Activated CD4-positive, alpha-beta memory T cell treated with anti-CD3 and anti-CD28 coated beads for 36 hours (primary cell): ENCODE measurements at regions not wholly inside any gene's neighbourhood (a gene's known extent, or its start where the extent isn't known, plus 50 kb on each side); places are given as distances from the start of the nearest gene placed in this dataset.

Experiments
- CTCF ChIA-PET: fragments of 350-600 bp; sonication (Branson Sonifier 250); formaldehyde crosslinking; loops from one replicate; lab custom pipeline; 2021; ENCODE audit warnings: antibody characterized with exemption, inconsistent platforms; lab: Charles Lee
- POLR2A ChIA-PET: fragments of 350-600 bp; sonication (Branson Sonifier 250); formaldehyde crosslinking; loops from one replicate; lab custom pipeline; 2021; ENCODE audit warnings: antibody characterized with exemption; lab: Charles Lee
- DNase-seq: peaks from one replicate; pipeline ENCODE4 v3.0.0-alpha.2; 2020
- H3K27ac Mint-ChIP-seq: one replicate; pipeline ENCODE4 v1.8.0; 2021; ENCODE audit warnings: mixed read lengths
- H3K27me3 Mint-ChIP-seq: one replicate; pipeline ENCODE4 v1.8.0; 2021; ENCODE audit warnings: mixed read lengths
- H3K36me3 Mint-ChIP-seq: one replicate; pipeline ENCODE4 v1.8.0; 2021; ENCODE audit warnings: mixed read lengths
- H3K4me1 Mint-ChIP-seq: one replicate; pipeline ENCODE4 v1.8.0; 2021; ENCODE audit warnings: low read depth, mixed read lengths
- H3K4me3 Mint-ChIP-seq: one replicate; pipeline ENCODE4 v1.8.0; 2021; ENCODE audit warnings: mild to moderate bottlenecking, mixed read lengths
- H3K9me3 Mint-ChIP-seq: one replicate; pipeline ENCODE4 v1.8.0; 2021; ENCODE audit warnings: mixed read lengths
- intact Hi-C: fragments of 100-400 bp; cut with micrococcal nuclease; formaldehyde crosslinking; loops from one replicate; pipeline ENCODE4 v1.15.1; 2023

- peaks cover 3% of the 10 kb centered on the region for H3K4me1 Mint-ChIP-seq
- DNase-seq = no peak
- CTCF ChIA-PET = no interaction called here
- H3K36me3 Mint-ChIP-seq = no peaks in the 10 kb centered on the region
- POLR2A ChIA-PET = no interaction called here
- no peak overlapping the region for H3K27ac Mint-ChIP-seq
- H3K9me3 Mint-ChIP-seq = peaks cover under 1% of the 10 kb centered on the region
- H3K4me3 Mint-ChIP-seq = no peak overlapping the region
- peaks cover 27% of the 10 kb centered on the region for H3K27me3 Mint-ChIP-seq
- intact Hi-C loops = no loop called here
Observed at GRCh38 chr20:19859444-19859843, 101.4 kb downstream of the RIN2 start.

GRCh38 chr20:19860737-19861136 is 102.7 kb downstream of the RIN2 start:
- Mint-ChIP-seq H3K9me3 (no peaks in the 10 kb centered on the region), H3K27ac (no peak overlapping the region), H3K4me1 (peaks cover 3% of the 10 kb centered on the region), H3K4me3 (no peak overlapping the region), H3K36me3 (no peaks in the 10 kb centered on the region), H3K27me3 (peaks cover 25% of the 10 kb centered on the region)
- no peak for DNase-seq
- CTCF ChIA-PET = no interaction called here
- intact Hi-C loops = no loop called here
- POLR2A ChIA-PET = no interaction called here

- Mint-ChIP-seq H3K4me3 (no peak overlapping the region), H3K36me3 (no peaks in the 10 kb centered on the region), H3K9me3 (no peaks in the 10 kb centered on the region), H3K4me1 (peaks cover 3% of the 10 kb centered on the region), H3K27ac (no peak overlapping the region), H3K27me3 (peaks cover 25% of the 10 kb centered on the region)
- ChIA-PET POLR2A (no interaction called here), CTCF (no interaction called here)
- intact Hi-C loops = no loop called here
- DNase-seq = no peak
Observed at GRCh38 chr20:19861147-19861759, 103.2 kb downstream of the RIN2 start.

- H3K27me3 Mint-ChIP-seq = peaks cover 24% of the 10 kb centered on the region
- intact Hi-C loops = no loop called here
- POLR2A ChIA-PET = no interaction called here
- H3K27ac Mint-ChIP-seq = no peak overlapping the region
- no peak for DNase-seq
- H3K4me1 Mint-ChIP-seq = peaks cover 3% of the 10 kb centered on the region
- CTCF ChIA-PET = no interaction called here
- H3K36me3 Mint-ChIP-seq = no peaks in the 10 kb centered on the region
- H3K4me3 Mint-ChIP-seq = no peak overlapping the region
- no peaks in the 10 kb centered on the region for H3K9me3 Mint-ChIP-seq
Observed at GRCh38 chr20:19864130-19864529, 106.1 kb downstream of the RIN2 start.

- no peak for DNase-seq
- ChIA-PET POLR2A (no interaction called here), CTCF (no interaction called here)
- Mint-ChIP-seq H3K4me1 (no peaks in the 10 kb centered on the region), H3K9me3 (no peaks in the 10 kb centered on the region), H3K27me3 (peaks cover 18% of the 10 kb centered on the region), H3K36me3 (no peaks in the 10 kb centered on the region), H3K4me3 (no peak overlapping the region), H3K27ac (no peak overlapping the region)
- intact Hi-C loops = no loop called here
Observed at GRCh38 chr20:19866070-19866469, 108.0 kb downstream of the RIN2 start.

DNA sequence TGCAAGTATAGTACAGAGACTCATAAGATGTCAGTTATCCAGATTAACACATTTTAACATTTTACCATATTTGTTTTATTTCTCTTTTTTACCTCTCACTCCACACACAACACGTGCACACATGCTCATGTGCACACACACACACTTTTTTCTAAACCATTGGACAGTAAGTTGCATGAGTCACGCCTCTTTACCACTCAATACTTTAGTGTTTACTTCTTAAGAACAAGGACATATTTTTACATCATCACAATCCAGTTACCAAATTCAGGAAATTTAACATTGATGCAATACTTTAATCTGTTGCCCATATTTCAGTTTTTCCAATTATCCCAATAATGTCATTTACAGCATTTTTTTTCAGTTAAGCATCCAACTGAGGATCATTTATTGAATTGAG is 109.0 kb downstream of the RIN2 start:
- ChIA-PET POLR2A (no interaction called here), CTCF (no interaction called here)
- Mint-ChIP-seq H3K4me3 (no peak overlapping the region), H3K36me3 (no peaks in the 10 kb centered on the region), H3K27ac (no peak overlapping the region), H3K4me1 (no peaks in the 10 kb centered on the region), H3K9me3 (no peaks in the 10 kb centered on the region), H3K27me3 (peaks cover 9% of the 10 kb centered on the region)
- intact Hi-C loops = no loop called here
- DNase-seq = no peak

DNA sequence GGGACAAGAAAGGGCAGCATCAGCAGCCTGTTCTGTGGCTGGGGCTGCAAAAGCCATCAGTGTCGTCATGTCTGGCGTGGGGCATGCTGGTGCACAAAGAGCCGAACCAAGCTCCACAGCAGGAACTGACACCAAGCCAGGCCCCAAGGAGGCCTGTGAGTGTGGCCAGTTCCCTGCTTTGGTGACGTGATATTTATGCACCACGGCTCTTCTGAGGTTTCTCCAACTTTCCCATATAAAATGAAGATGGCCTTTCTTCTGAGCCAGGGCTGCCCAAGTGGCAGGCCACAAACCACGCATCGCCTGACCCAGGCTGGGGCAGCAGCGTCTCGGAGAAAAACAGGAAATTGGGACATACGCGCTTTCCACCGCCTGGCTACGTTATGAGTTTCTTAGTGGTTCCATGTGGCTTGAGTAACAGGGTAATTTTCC is 109.9 kb downstream of the RIN2 start:
- intact Hi-C loops = no loop called here

DNA sequence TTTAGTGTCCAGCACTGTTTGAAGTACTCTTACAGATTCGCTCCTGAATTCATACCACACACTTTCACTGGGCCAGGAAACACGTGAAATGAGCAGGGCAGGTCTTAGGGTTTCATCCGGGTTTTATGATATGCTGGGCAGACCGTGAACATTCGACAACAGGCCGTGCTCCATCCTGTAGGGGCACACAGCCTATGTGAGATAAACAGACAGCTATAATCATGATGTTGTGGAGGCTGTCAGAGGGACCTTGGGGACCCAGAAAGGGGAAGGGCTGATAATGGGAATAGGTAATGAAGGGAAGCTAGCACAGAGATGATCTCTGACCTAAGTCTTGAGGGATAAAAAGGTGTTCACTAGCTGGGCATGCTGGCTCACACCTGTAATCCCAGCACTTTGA is 110.4 kb downstream of the RIN2 start:
- Mint-ChIP-seq H3K27ac (no peak overlapping the region), H3K4me3 (no peak overlapping the region), H3K4me1 (no peaks in the 10 kb centered on the region), H3K27me3 (peaks cover 6% of the 10 kb centered on the region), H3K9me3 (no peaks in the 10 kb centered on the region), H3K36me3 (no peaks in the 10 kb centered on the region)
- no peak for DNase-seq
- POLR2A ChIA-PET = no interaction called here
- CTCF ChIA-PET = no interaction called here
- intact Hi-C loops = no loop called here

More for the DNA sequence above, 109.9 kb downstream of the RIN2 start:
- POLR2A ChIA-PET = no interaction called here
- no peak overlapping the region for H3K27ac Mint-ChIP-seq
- H3K4me3 Mint-ChIP-seq = no peak overlapping the region
- no peaks in the 10 kb centered on the region for H3K9me3 Mint-ChIP-seq
- H3K27me3 Mint-ChIP-seq = peaks cover 6% of the 10 kb centered on the region
- CTCF ChIA-PET = no interaction called here
- H3K36me3 Mint-ChIP-seq = no peaks in the 10 kb centered on the region
- DNase-seq = no peak
- H3K4me1 Mint-ChIP-seq = no peaks in the 10 kb centered on the region

- peaks cover 4% of the 10 kb centered on the region for H3K27me3 Mint-ChIP-seq
- H3K4me3 Mint-ChIP-seq = no peak overlapping the region
- no peak for DNase-seq
- no peak overlapping the region for H3K27ac Mint-ChIP-seq
- H3K9me3 Mint-ChIP-seq = peaks cover 3% of the 10 kb centered on the region
- H3K36me3 Mint-ChIP-seq = no peaks in the 10 kb centered on the region
- CTCF ChIA-PET = no interaction called here
- intact Hi-C loops = no loop called here
- POLR2A ChIA-PET = no interaction called here
- no peaks in the 10 kb centered on the region for H3K4me1 Mint-ChIP-seq
Observed at GRCh38 chr20:19872001-19872400, 113.9 kb downstream of the RIN2 start.

DNA sequence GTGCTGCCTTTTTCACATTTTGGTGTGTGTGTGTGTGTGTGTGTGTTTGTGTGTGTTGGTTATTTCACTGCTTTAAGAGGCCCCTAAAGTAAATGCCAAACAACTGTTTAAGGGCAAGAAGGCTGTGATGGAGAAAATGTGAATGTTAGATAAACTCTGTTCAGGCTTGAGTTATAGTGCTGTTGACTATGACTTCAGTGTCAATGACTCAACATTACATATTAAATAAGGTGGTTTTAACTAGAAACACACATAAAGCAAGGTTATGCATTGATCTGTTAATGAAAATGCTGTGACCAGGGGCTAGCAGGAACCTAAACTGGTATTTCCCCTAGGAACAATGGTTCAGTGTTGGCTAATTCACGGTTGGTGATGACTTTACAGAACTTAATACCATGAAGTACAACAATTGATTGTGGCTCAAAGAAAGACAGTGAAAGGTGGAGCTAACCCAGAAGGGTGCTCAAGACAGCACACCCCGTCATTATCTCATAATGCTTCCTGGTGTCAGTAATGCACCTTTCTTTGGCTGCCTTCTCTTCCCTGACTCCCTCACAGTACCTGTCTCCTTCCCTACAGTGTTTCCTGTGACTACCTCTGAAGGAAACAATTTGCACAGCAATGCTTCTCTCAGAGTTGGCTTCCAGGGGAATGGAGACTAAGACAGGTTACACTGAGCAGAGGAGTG is 116.1 kb downstream of the RIN2 start:
- no peak for DNase-seq
- H3K4me3 Mint-ChIP-seq = no peak overlapping the region
- H3K27me3 Mint-ChIP-seq = peaks cover 2% of the 10 kb centered on the region
- no peaks in the 10 kb centered on the region for H3K4me1 Mint-ChIP-seq
- ChIA-PET CTCF (interaction anchor here (0.7 kb wide), 1 partner anchor 511 kb away, joined by 3 read pairs; no protein-coding TSS in a partner anchor), POLR2A (no interaction called here)
- intact Hi-C loops = no loop called here
- H3K36me3 Mint-ChIP-seq = no peaks in the 10 kb centered on the region
- H3K27ac Mint-ChIP-seq = no peak overlapping the region
- H3K9me3 Mint-ChIP-seq = peaks cover 3% of the 10 kb centered on the region

GRCh38 chr20:19875376-19876221 is 117.5 kb downstream of the RIN2 start:
- CTCF ChIA-PET = no interaction called here
- no peak for DNase-seq
- intact Hi-C loops = no loop called here

DNA sequence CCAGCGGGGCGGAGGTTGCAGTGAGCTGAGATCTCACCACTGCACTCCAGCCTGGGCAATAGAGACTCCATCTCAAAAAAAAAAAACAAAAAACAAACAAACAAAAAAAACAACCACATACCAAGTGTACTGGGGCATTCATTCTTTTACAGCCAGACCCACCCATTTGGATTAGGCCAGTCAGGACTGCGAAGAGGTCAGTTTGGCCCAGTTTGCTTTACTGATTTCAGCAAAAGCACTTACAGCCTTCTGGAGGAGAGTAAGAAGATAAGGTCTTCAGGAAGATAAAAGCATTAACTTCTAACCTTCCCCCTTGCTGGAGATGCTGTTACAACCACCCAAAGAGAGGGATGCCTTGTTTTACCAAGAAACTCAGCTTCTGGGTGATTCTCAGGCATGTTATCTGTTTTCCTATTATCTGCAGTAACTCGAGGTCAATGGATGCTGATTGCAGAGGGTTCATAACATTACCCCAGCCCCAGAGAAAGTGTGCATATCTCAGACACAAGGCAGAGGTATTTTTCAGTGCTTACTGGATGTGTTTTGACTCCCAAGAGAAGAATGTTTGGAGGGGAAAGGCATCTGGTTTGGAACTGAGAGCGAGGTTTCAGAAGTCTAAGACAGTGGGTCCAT is 118.9 kb downstream of the RIN2 start:
- peaks cover 3% of the 10 kb centered on the region for H3K9me3 Mint-ChIP-seq
- no peak overlapping the region for H3K4me3 Mint-ChIP-seq
- DNase-seq = no peak
- ChIA-PET POLR2A (no interaction called here), CTCF (no interaction called here)
- H3K36me3 Mint-ChIP-seq = no peaks in the 10 kb centered on the region
- intact Hi-C loops = no loop called here
- H3K27ac Mint-ChIP-seq = no peak overlapping the region
- H3K4me1 Mint-ChIP-seq = no peaks in the 10 kb centered on the region
- H3K27me3 Mint-ChIP-seq = peaks cover 2% of the 10 kb centered on the region

More at GRCh38 chr20:19875376-19876221, 117.5 kb downstream of the RIN2 start:
- Mint-ChIP-seq H3K4me3 (no peak overlapping the region), H3K4me1 (no peaks in the 10 kb centered on the region), H3K27ac (no peak overlapping the region), H3K27me3 (peaks cover 2% of the 10 kb centered on the region), H3K36me3 (no peaks in the 10 kb centered on the region), H3K9me3 (peaks cover 3% of the 10 kb centered on the region)
- POLR2A ChIA-PET = no interaction called here
